H9 (cell line): ENCODE measurements at regions not wholly inside any gene's neighbourhood (a gene's known extent, or its start where the extent isn't known, plus 50 kb on each side); places are given as distances from the start of the nearest gene placed in this dataset.

ENCODE experiments used
- DNase-seq: peaks from one replicate; pipeline ENCODE4 v3.0.0-alpha.2; 2017
- H2AFZ ChIP-seq: one replicate; pipeline ENCODE4 v1.6.1; 2013; ENCODE audit warnings: mild to moderate bottlenecking, low read length, control low read depth, moderate library complexity
- H2AK5ac ChIP-seq: 2 replicates; pipeline ENCODE4 v1.6.1; 2013; ENCODE audit warnings: low read length, control low read depth, mixed read lengths; ENCODE audit not compliant: insufficient read length
- H2BK120ac ChIP-seq: one replicate; pipeline ENCODE4 v1.6.1; 2013; ENCODE audit warnings: low read depth, mild to moderate bottlenecking, low read length, control low read depth, inconsistent platforms; ENCODE audit not compliant: poor library complexity, severe bottlenecking
- H2BK12ac ChIP-seq: 2 replicates; pipeline ENCODE4 v1.6.1; 2013; ENCODE audit warnings: low read length, control low read depth, mixed read lengths, low read depth; ENCODE audit not compliant: insufficient read length
- H2BK15ac ChIP-seq: 2 replicates; pipeline ENCODE4 v1.6.1; 2013; ENCODE audit warnings: low read depth, low read length, control low read depth
- H2BK20ac ChIP-seq: one replicate; pipeline ENCODE4 v1.6.1; 2013; ENCODE audit warnings: low read depth, mild to moderate bottlenecking, low read length, control low read depth, inconsistent platforms; ENCODE audit not compliant: poor library complexity, severe bottlenecking
- H2BK5ac ChIP-seq: 2 replicates; pipeline ENCODE4 v1.6.1; 2013; ENCODE audit warnings: low read length, control low read depth, mixed read lengths; ENCODE audit not compliant: insufficient read length
- H3K14ac ChIP-seq: 2 replicates; pipeline ENCODE4 v1.6.1; 2013; ENCODE audit warnings: low read length, control low read depth; ENCODE audit not compliant: insufficient read depth
- H3K18ac ChIP-seq: 2 replicates; pipeline ENCODE4 v1.6.1; 2013; ENCODE audit warnings: low read depth, mild to moderate bottlenecking, mixed read lengths, low read length, control low read depth; ENCODE audit not compliant: insufficient read length
- H3K23ac ChIP-seq: 2 replicates; pipeline ENCODE4 v1.6.1; 2013; ENCODE audit warnings: low read length, control low read depth, mixed read lengths, low read depth; ENCODE audit not compliant: insufficient read length
- H3K23me2 ChIP-seq: 2 replicates; pipeline ENCODE4 v1.6.1; 2013; ENCODE audit warnings: low read depth, mild to moderate bottlenecking, mixed read lengths, low read length, control low read depth; ENCODE audit not compliant: insufficient read length, poor library complexity, severe bottlenecking
- H3K27ac ChIP-seq: 2 replicates; pipeline ENCODE4 v1.5.1; 2013; ENCODE audit warnings: low read length, control low read depth, mixed read lengths, low read depth; ENCODE audit not compliant: insufficient read length
- H3K27me3 ChIP-seq: 2 replicates; pipeline ENCODE4 v1.6.1; 2013; ENCODE audit warnings: low read length, control low read depth, inconsistent platforms; ENCODE audit not compliant: insufficient read depth
- H3K4ac ChIP-seq: 2 replicates; pipeline ENCODE4 v1.6.1; 2013; ENCODE audit warnings: low read depth, mild to moderate bottlenecking, control low read depth, inconsistent platforms, low read length, moderate library complexity
- H3K4me1 ChIP-seq: 2 replicates; pipeline ENCODE4 v1.6.1; 2013; ENCODE audit warnings: low read length, control low read depth, inconsistent platforms; ENCODE audit not compliant: insufficient read depth
- H3K4me2 ChIP-seq: 2 replicates; pipeline ENCODE4 v1.6.1; 2013; ENCODE audit warnings: low read length, control low read depth, mixed read lengths; ENCODE audit not compliant: insufficient read length, insufficient read depth
- H3K56ac ChIP-seq: 2 replicates; pipeline ENCODE4 v1.6.1; 2013; ENCODE audit warnings: low read depth, mild to moderate bottlenecking, mixed read lengths, low read length, control low read depth; ENCODE audit not compliant: insufficient read length
- H3K79me1 ChIP-seq: 2 replicates; pipeline ENCODE4 v1.6.1; 2013; ENCODE audit warnings: low read depth, mild to moderate bottlenecking, moderate library complexity, low read length, control low read depth, inconsistent platforms; ENCODE audit not compliant: insufficient read depth, poor library complexity, severe bottlenecking
- H3K79me2 ChIP-seq: 2 replicates; pipeline ENCODE4 v1.6.1; 2013; ENCODE audit warnings: low read length, control low read depth, inconsistent platforms; ENCODE audit not compliant: insufficient read depth
- H3K9ac ChIP-seq: 2 replicates; pipeline ENCODE4 v1.6.1; 2013; ENCODE audit warnings: low read length, control low read depth, mixed read lengths; ENCODE audit not compliant: insufficient read length; ENCODE audit errors: extremely low read depth
- H3K9me3 ChIP-seq: one replicate; pipeline ENCODE4 v1.6.1; 2013; ENCODE audit warnings: low read depth, low read length, inconsistent platforms; ENCODE audit not compliant: control insufficient read depth
- H3T11ph ChIP-seq: one replicate; pipeline ENCODE4 v1.6.1; 2013; ENCODE audit warnings: mild to moderate bottlenecking, low read length, control low read depth, inconsistent platforms
- H4K20me1 ChIP-seq: one replicate; pipeline ENCODE4 v1.6.1; 2013; ENCODE audit not compliant: control insufficient read depth, insufficient read length, insufficient read depth
- H4K5ac ChIP-seq: 2 replicates; pipeline ENCODE4 v1.6.1; 2013; ENCODE audit warnings: low read depth, mild to moderate bottlenecking, mixed read lengths, low read length, control low read depth; ENCODE audit not compliant: insufficient read length
- H4K8ac ChIP-seq: replicated peaks from 2 replicates; pipeline ENCODE4 v1.6.1; 2013; ENCODE audit warnings: low read length, control low read depth, mixed read lengths, low read depth; ENCODE audit not compliant: insufficient read length
- H4K91ac ChIP-seq: 2 replicates; pipeline ENCODE4 v1.6.1; 2013; ENCODE audit warnings: low read depth, mild to moderate bottlenecking, moderate library complexity, mixed read lengths, low read length, control low read depth; ENCODE audit not compliant: insufficient read length
- H3K27ac Mint-ChIP-seq, 3 experiments: 2 replicates in 2 of 3; 3 replicates in 1 of 3; pipeline ENCODE4 v1.8.0; 2020 to 2021; ENCODE audit warnings: mixed read lengths in 3 of 3, mild to moderate bottlenecking in 1 of 3, moderate library complexity in 1 of 3
- H3K27me3 Mint-ChIP-seq: 2 replicates; pipeline ENCODE4 v1.8.0; 2021; ENCODE audit warnings: low read depth, mild to moderate bottlenecking, moderate library complexity, mixed read lengths
- H3K36me3 Mint-ChIP-seq, 3 experiments: 2 replicates in 2 of 3; 3 replicates in 1 of 3; pipeline ENCODE4 v1.8.0; 2020 to 2021; ENCODE audit warnings: low read depth in 3 of 3, mixed read lengths in 3 of 3; ENCODE audit not compliant: insufficient read depth in 1 of 3
- H3K4me1 Mint-ChIP-seq, 2 experiments: 2 replicates each; pipeline ENCODE4 v1.8.0; 2020; ENCODE audit warnings: mixed read lengths in 2 of 2
- H3K4me3 Mint-ChIP-seq, 2 experiments: 2 replicates in 1 of 2; 3 replicates in 1 of 2; pipeline ENCODE4 v1.8.0; 2020 to 2021; ENCODE audit warnings: mild to moderate bottlenecking in 2 of 2, mixed read lengths in 2 of 2, moderate library complexity in 1 of 2
- H3K9me3 Mint-ChIP-seq, 2 experiments: 2 replicates in 1 of 2; 3 replicates in 1 of 2; pipeline ENCODE4 v1.8.0; 2020; ENCODE audit warnings: mild to moderate bottlenecking in 2 of 2, mixed read lengths in 2 of 2, moderate library complexity in 1 of 2
- CTCF ChIP-seq: fragments of 200-600 bp; sonication (generic); conservative IDR thresholded peaks from 3 replicates; pipeline ENCODE4 v1.8.0; 2021; ENCODE audit warnings: antibody characterized with exemption, mild to moderate bottlenecking
- WGBS: extraction: QIAGEN DNeasy Blood & Tissue Kit; methylation state at CpG from one replicate; pipeline ENCODE4 v1.1.7; 2013; ENCODE audit warnings: missing lambda C conversion rate, low lambda C conversion rate, mixed read lengths; ENCODE audit not compliant: insufficient read length; ENCODE audit errors: extremely low coverage; 5-methylcytosine and 5-hydroxymethylcytosine counted together

- H3T11ph ChIP-seq: no peak overlapping the region
- H3K79me2 ChIP-seq: no peaks in the 10 kb centered on the region
- H2AK5ac ChIP-seq: no peak overlapping the region
- Mint-ChIP-seq H3K4me3 (no peak overlapping the region), H3K4me1 (peaks cover 24 to 27% of the 10 kb centered on the region in 2 experiments), H3K9me3 (no peaks in the 10 kb centered on the region), H3K27me3 (peaks cover 5% of the 10 kb centered on the region), H3K27ac (no peak overlapping the region), H3K36me3 (no peaks in the 10 kb centered on the region)
- H3K18ac ChIP-seq: no peak overlapping the region
- no peak overlapping the region for H3K4ac ChIP-seq
- H3K23me2 ChIP-seq: no peaks in the 10 kb centered on the region
- no peak for TF ChIP-seq CTCF
- no peak overlapping the region for H3K27ac ChIP-seq
- no peak overlapping the region for H4K8ac ChIP-seq
- no peak overlapping the region for H4K91ac ChIP-seq
- no peak overlapping the region for H2BK20ac ChIP-seq
- H3K9me3 ChIP-seq: no peaks in the 10 kb centered on the region
- H3K56ac ChIP-seq: no peak overlapping the region
- H4K20me1 ChIP-seq: no peaks in the 10 kb centered on the region
- H2BK12ac ChIP-seq: no peak overlapping the region
- H3K4me2 ChIP-seq: no peak overlapping the region
- H2AFZ ChIP-seq: no peak overlapping the region
- H3K14ac ChIP-seq: no peak overlapping the region
- no peak overlapping the region for H2BK15ac ChIP-seq
- DNase-seq: no peak
- no peak overlapping the region for H2BK5ac ChIP-seq
- no peaks in the 10 kb centered on the region for H3K79me1 ChIP-seq
- whole genome bisulfite sequencing: no CpG with 5 or more reads among the region's 6 CpGs
- no peak overlapping the region for H3K9ac ChIP-seq
- H4K5ac ChIP-seq: no peak overlapping the region
- no peak overlapping the region for H2BK120ac ChIP-seq
- no peak overlapping the region for H3K23ac ChIP-seq
- no peaks in the 10 kb centered on the region for H3K27me3 ChIP-seq
- H3K4me1 ChIP-seq: peaks cover 5% of the 10 kb centered on the region; the same call in 1 of the 2 replicates
Measured at GRCh38 chr7:142379201-142379885, 121.5 kb upstream of the PRSS58 start.
